Uterus (tissue), 2 donors: ENCODE measurements at regions not wholly inside any gene's neighbourhood (a gene's known extent, or its start where the extent isn't known, plus 50 kb on each side); places are given as distances from the start of the nearest gene placed in this dataset.

Experiments used
- CTCF ChIP-seq, 4 experiments: fragments of 200-600 bp in 2 of 4; fragments of 450-650 bp in 2 of 4; sonication (generic) in 2 of 4; IDR thresholded peaks; one replicate each; pipeline ENCODE4 v1.5.1; 2016 to 2019; ENCODE audit warnings: antibody characterized with exemption in 4 of 4, mild to moderate bottlenecking in 2 of 4, moderate library complexity in 1 of 4
- POLR2A ChIP-seq, 2 donors: fragments of 450-650 bp; IDR thresholded peaks; one replicate each; pipeline ENCODE4 v1.6.1; 2016; ENCODE audit warnings: antibody characterized with exemption in 2 of 2, mild to moderate bottlenecking in 1 of 2, moderate library complexity in 1 of 2

DNA sequence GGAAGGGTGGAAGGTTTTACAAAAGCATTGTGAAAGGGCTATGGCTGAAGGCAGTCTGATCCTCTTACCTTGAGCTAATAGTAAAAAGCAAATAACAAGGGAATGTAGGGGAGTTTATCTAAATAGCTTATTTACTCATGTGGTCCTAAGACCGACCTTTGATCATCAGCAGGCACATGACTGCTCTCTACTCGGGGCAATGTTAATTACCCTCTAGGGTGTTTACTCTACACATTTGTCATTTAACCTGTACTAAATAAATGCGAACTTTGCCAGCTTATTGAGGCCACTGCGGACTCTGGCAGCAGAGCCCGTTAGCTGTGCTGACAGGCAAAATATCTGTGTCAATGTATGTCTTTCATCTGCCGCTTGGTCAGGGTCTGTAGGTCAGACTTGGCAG, 768.3 kb upstream of the ATXN7L3B start:
- TF ChIP-seq CTCF (IDR thresholded peaks at IDR 0.05) (no peak), POLR2A (IDR thresholded peaks at IDR 0.05) (no peak)
